ENCODE measurements at regions not wholly inside any gene's neighbourhood (a gene's known extent, or its start where the extent isn't known, plus 50 kb on each side); places are given as distances from the start of the nearest gene placed in this dataset.
"Not testable (repeated sequence)": the region's sequence is repeated elsewhere in the genome, so short reads cannot be mapped to it uniquely, and the experiment has no call there.

DNA sequence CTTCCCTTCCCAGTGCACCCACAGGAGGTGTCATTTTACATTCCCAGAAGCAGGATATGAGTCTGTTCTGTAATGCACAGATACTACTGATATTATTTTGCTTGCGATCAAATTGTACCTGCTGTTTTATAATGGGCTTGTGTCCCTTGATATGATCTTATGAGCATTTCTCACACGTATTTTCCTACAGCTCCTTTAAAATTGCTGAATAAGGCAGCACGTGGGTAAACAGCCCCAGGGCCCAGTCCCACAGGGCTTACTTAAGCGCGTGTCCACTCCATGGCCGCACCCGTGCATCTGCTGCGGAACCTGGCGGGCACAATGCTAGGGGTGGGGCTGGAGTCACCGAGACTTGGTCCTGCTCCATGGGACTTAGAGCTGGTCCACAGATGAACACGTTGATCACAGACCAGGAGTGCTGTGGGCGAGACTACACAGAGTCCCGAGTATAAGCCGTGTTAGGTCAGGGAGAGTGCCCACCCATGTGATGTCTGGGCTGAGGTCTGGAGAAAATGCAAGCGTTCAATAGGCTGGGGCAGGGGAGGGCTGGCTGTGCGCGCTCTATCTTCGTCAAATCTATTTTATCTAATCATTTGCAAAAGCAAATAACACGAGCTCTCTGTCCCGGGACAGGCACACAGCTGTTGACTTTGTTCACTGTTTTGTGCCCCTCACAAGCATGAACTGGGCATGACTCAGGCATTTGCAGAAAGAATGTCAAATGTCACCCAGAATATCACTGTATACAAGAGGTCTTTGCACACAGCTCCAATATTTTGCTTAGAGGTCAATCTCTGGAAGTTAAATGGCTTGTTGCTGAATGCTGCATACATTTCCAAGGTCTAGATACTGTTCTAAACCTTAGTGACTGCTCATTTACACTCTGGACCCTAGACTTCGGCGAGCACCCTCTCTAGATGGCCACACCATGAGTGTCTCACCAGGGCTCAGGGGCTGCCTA lies 119.3 kb downstream of the CRYAA start:
- peak; percentile 57 for DNase-seq

GRCh38 chr21:43287111-43287760 lies 118.4 kb downstream of the CRYAA start:
- DNase-seq = peak; percentile 53

- no peak for DNase-seq
Measured at GRCh38 chr21:43286196-43286595, 117.4 kb downstream of the CRYAA start.

DNA sequence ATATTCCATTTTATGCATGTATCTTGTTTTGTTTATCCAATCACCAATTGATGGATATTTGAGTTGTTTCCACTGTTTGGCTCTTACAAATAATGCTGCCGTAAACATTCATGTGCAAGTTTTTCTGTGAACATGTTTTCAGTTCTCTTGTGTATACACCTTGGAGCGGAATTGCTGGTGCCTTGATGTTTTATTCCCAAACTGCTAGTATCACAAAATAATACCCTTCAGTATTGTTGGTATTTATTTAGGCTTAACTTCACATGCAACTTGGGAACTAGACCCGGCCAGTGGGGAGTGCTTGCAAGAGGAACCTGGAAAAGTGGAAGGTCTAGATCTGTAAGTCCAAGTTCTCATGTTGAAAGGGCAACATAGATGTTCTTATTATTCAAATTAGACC lies 115.9 kb downstream of the CRYAA start:
- no peak for DNase-seq

GRCh38 chr21:43284238-43284637 lies 115.4 kb downstream of the CRYAA start:
- DNase-seq = no peak

DNA sequence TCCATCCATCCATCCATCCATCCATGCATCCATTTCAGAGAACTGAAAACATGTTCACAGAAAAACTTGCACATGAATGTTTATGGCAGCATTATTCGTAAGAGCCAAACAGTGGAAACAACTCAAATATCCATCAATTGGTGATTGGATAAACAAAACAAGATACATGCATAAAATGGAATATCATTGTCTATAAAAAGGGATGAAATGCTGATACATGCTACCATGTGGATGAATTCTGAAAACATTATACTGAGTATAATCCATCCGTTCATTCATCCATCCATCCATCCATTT lies 115.1 kb downstream of the CRYAA start:
- not testable (repeated sequence) for DNase-seq

- DNase-seq = no peak
Measured at GRCh38 chr21:43283136-43283924, 114.5 kb downstream of the CRYAA start.

DNA sequence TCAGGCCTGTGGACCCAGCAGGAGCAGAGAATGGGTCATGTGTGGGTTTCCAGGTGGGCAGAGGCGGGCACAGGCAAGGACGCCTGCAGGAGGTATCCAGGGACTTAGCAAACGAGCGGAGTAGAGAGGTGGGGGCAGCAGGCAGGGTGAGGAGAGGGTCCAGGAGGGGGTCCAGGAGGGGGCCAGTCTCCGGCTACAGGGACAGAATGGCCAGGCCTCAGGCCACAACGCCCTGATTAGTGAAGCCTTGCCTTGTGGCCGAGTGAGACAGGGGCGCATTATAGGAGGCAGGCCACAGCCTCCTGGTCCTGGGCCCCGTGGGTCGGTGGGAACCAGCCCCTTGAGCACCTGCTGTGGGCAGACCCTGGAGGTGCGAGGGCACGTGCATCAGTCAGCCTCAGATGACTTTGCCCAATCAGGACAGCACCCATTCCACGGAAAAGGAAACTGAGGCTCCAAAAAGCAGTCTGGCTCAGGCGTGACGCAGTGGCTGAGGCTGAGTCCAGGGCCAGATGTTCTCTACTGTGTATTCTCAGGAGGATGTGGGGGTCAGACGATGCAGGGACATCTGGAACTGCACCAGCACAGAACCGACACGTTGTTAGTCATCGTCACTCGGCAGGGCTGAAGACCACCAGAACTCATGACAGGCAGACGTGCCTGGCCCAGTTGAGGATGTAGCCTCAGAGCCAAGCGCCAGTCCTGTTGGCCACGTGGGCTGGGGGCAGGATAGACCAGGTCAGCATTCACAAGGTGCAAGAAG lies 113.7 kb downstream of the CRYAA start:
- no peak for DNase-seq

DNA sequence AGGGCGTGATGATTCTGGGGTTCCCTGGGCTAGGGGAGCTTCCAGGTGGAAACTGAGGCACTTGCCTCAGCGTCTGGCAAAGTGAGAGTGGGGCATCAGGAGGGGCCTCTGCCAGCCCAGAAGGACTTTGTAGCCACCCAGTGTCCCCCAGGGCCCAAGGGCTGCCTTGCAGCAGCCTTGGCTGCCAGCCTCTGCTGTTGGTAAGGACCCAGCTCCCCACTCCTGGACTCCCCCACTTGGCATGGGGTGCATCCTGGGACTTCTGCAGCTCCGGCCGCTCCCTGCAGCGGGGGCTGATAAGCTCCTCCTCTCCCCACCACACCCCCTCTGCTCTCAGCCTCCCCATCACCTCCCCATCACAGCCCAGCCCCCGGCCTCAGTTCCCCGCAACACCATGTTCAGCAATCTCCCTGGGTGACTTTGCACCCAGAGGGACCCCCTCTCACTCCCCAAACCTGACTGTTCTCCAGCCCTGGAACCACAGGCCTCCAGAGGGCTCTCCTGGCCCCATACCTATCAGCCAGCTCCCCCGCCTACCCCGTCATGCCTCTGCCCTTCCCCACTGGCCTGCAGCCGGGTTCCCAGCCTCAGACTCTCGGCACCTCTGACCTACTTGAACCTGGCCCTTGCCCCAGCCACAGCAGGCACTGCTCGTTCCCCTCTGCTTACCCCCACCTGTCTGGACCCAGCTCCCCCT lies 113.0 kb downstream of the CRYAA start:
- no peak for DNase-seq

DNA sequence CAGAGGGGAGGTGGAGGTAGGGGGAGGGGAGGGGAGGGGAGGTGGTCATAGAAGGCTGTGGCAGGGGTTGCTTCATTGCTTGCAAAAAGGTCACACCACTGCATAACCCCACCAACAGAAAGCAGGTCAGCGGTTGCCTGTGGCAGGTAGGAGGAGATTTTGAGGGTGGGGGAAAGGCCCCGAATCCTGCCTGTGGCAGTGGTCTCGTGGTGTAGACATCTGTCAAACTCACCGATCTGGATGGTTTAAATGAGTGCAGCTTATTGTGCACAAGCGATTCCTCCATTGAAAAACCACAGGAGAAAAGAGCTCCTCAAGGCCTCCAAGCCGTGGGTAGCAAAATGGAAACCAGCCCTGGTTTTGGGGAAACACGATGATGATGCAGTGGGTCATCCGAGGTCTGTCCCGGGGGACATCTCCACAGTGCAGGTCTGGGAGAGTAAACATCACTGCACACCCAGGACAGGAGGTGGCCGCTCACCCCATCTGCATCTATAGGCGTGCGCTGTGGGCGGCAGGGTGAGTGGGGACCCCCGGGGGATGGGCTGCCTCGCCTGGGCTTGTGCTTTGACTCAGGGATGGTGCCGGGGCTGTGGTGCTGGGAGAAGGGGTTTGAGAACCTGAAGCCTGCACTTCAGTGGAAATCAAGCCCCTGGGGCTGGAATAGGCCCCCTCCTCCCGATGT lies 112.3 kb downstream of the CRYAA start:
- no peak for DNase-seq

- no peak for DNase-seq
Measured at GRCh38 chr21:43279578-43279894, 110.7 kb downstream of the CRYAA start.

- no peak for DNase-seq
Measured at GRCh38 chr21:43278766-43279577, 110.2 kb downstream of the CRYAA start.

DNA sequence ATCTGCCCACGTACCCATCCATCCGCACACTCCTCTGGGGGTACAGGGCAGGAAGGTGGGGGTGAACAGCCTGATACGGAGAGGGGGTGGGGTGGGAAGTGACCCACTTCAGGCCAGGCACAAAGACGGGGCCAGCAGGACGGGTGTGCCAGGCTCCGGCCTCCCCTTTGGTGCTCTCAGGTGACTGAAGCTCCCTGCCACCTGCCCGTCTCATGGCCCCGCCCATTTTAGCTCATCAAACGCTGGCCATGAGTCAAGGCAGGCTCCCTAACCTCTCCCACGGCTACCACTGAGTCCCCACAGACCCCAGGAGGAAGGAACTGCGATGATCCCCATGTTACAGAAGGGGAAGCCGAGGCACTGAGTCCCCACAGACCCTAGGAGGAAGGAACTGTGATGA lies 109.6 kb downstream of the CRYAA start:
- no peak for DNase-seq

- peak; percentile 88 for DNase-seq
Measured at GRCh38 chr21:43277481-43278351, 108.9 kb downstream of the CRYAA start.

- no peak for DNase-seq
Measured at GRCh38 chr21:43276811-43277210, 108.0 kb downstream of the CRYAA start.

DNA sequence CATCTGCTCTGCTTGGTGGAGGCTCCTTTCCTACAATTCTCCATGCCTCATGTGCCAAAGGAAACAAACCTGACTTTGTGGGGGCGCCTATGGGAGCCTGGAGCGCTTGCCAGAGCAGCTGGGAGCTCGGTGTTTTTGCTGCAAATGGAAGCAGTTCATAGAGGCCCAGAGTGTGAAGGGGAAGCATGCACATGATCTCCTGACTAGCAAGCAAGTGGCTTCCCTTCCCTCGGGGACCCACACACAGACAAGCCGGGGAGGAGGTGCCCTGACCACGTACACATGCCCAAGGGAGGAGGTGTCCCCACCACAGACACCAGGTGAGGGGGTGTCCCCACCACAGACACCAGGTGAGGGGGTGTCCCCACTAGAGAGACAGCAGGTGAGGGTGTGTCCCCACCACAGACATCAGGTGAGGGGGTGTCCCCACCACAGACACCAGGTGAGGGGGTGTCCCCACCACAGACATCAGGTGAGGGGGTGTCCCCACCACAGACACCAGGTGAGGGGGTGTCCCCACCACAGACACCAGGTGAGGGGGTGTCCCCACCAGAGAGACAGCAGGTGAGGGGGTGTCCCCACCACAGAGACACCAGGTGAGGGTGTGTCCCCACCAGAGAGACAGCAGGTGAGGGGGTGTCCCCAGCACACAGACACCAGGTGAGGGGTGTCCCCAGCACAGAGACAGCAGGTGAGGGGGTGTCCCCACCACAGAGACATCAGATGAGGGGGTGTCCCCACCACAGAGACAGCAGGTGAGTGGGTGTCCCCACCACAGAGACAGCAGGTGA lies 106.8 kb downstream of the CRYAA start:
- peak; percentile 82 for DNase-seq

- DNase-seq = no peak
Measured at GRCh38 chr21:43274946-43275310, 106.1 kb downstream of the CRYAA start.

Measured in tongue (tissue), 1 donor.